Activated CD8-positive, alpha-beta memory T cell treated with anti-CD3 and anti-CD28 coated beads, Interleukin-2, amount 50 U/mL, for 48 hours (primary cell): ENCODE measurements at regions not wholly inside any gene's neighbourhood (a gene's known extent, or its start where the extent isn't known, plus 50 kb on each side); places are given as distances from the start of the nearest gene placed in this dataset.

Experiments used
- DNase-seq: peaks from one replicate; pipeline ENCODE4 v3.0.0-alpha.2; 2020

DNA sequence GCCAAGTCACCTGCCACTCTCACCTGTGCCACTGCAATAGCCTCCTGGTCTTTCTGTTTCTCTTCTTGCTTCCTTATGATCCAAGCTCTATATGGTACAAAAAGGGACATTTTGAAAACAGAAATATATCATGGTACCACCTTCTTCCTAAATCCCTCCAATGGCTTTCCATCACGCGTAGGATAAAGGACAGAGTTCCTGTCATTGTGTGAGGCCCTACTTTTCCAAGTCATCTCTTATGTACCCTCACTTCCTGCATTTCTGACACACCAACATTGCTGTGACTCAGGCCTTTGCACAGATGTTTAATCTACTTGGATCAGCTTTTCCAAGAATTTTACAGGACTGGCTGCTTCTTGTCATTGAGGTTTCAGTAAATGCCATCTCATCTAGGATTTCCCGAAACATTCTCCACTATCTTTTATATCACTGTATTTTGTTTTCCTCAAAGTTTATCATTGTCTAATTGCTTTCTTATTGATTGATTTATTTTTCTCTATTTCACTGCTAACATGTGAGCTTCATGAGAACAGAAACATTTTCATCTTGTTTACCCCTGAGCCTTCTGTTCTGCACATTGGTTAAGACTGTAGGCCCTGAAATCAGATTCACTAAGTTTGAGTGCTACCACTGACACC is 426.1 kb upstream of the FANCL start:
- no peak for DNase-seq

DNA sequence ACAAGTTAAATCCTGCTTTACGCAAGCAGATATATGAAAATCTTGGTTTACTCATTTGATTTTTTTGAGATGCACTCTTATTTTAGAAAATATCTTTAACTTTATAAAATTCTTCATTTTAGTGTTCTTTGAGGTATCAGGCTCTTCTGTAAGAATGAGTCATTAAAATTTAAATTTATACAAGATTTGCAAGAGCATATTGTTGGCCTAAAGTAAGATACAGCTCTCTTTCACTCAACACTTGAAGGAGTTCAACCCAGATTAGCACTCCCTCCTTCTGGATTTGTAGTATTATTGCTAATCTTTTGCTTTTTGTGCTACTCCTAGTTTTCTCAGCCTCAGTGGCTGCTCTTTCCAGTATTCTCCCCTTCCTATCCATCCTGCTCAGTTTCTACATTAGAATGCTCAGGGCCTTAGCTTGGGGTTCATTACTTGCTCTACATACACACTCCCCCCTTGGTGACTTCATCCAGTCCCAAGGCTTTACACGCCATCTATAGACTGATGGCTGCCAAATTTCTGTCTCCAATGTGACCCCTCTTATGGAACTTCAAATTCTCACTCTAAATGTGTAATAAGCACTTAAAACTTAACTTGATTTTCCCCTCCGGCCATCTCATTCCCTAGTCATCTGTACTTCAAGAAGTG is 425.3 kb upstream of the FANCL start:
- no peak for DNase-seq

DNA sequence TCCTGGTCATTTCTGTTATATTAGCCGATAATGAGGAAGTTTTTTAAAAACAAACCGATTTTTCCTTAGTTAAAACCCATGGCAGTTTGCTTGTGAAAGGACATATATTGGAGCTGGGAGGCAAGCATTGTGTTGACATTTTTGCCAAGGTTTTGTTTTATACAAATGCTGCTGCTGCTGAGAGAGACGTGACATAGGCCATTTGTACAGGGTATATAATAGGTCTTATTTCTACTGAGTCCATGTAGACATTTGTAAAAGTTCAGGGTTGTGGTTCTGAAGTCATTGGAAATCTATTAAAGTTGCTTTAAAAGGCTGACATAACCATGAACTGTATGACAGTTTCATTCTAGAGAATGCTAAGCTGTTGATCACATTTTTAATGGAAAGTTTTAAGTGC is 424.0 kb upstream of the FANCL start:
- no peak for DNase-seq

DNA sequence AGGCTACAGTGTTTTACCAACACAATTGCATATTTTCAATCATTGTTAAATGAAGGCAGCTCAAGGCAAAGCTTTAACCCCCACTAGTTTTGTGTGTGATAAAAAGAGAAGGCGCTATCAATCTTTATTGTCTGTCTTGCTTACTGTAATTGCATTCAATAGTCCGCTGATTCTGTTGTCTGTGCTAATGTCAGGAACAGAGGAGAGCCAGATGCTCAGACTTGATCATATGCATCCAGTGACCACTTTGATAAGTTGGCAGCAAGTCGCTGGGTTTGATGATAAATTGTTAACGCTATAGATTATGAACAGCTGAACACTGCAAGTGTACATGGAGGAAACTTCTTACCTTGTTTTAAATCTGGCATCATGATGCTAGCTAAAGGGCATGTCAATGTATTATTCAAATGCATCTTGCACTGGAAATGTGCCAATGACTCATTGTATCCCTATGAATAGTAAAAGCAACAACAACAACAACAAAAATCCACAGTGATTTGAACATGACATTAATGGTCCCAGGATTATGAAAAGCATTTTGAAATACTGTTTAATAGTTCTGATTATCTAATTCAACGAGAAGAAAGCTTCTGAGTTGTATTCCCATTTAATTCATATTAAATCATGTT is 423.5 kb upstream of the FANCL start:
- DNase-seq, result no peak

DNA sequence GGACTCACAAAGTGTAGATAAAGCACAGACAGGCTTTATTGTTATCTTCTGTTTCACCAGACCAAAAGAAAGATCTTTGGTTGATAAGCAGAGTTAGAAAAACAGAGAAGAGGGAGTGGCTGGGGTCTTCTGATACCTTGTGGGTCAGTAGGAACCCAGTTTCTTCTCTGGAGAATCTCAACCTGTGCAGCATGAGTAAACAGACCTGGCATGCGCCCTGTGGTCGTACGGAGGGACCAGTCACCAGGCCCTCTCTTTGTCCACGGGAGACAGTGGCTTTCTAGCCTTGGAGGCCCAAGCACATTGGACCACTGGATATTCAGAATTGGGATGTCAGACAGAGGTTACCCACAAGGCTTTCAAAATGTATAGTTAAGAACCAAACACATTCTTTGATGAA is 418.9 kb upstream of the FANCL start:
- no peak for DNase-seq

DNA sequence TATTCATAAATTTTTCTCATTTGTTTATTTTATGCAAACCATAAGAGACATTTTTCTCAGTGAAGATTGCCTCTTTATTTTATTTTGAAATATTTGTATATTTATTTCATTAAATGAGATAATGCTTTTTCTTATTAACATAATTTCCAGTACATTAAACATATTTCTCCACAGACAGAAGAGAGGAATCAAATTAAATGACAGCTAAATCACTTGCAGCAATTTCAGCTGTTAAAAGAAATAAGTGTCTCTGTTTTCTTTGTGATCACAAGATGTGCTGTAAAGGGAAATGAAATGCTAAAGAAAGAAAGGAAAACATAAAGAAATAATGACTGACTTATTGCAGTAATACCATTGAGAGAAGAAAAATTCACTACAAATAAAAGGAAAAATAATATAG is 414.0 kb upstream of the FANCL start:
- DNase-seq, result no peak

DNA sequence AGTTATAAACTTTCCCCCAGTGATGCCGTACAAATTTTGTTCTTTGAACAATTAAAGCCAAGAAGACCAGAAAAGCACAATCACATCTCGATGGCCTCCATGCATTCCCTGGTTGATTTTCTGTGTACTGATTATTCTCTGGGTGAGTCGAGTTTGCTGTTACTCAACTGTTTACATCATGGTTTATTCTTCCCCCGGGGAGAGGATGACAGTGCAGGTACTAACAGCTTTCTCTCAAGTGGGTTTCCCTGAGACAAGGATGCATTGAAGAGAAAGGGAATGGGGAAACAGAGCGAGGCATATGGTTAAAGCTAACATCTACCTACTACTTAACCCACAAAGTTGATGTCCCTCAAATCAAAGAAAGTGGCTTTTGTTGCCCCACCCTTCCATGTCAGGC is 410.8 kb upstream of the FANCL start:
- no peak for DNase-seq

DNA sequence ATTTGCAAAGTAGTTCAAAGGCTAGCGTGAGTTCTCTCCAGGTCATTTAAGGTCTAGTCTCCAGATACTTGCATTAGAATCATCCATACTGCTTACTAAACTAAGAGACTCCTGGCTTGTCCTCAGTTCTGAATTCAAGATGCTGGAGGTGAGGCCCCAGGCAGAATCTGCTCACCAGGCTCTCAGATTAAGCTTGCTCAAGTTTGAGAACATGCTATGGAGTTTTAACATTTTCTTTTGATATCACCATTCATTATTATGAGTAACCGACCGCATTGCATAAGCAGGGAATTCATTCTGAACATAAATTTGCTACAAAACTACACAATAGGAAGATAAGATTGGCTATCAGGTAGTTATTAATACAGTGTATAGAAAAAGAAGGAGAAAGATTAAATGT is 409.7 kb upstream of the FANCL start:
- no peak for DNase-seq

DNA sequence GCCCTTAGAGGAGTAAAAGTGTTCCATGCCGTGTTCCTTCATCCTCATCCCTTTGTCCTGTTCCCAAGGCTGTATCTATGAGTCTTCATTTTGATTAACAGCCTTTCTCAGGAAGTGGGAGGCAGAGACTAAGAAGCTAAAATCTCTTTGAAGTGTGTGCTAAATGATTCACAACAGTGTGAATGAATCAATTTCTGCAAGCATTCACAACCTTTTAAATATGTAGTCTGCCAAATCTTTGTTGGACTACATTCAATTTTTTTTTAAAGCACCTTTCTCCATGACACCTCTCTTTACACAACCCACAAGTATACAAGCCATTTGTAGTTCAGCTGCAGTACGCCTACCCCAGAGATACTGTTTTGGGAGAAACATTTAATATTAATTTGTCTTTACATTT is 408.6 kb upstream of the FANCL start:
- DNase-seq, result no peak

DNA sequence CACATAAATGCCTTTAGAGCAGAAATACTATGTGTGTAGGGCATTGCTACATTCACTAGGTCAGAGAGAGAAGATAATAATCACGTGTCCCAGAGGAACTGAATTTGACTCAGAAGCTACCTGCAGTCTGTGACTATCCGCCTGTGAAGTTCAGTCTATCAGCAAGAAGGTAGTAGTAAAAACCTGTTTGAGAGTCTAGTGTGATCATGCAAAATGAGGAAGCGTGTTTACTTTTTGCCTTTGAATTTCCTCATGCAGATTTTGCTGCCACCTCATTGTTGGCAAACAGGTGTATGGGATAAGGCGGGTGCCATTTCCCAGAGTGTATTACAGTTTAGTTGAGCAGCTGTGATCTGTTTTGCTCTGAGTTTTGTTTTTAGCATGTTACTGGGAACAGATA is 403.9 kb upstream of the FANCL start:
- DNase-seq, result no peak

DNA sequence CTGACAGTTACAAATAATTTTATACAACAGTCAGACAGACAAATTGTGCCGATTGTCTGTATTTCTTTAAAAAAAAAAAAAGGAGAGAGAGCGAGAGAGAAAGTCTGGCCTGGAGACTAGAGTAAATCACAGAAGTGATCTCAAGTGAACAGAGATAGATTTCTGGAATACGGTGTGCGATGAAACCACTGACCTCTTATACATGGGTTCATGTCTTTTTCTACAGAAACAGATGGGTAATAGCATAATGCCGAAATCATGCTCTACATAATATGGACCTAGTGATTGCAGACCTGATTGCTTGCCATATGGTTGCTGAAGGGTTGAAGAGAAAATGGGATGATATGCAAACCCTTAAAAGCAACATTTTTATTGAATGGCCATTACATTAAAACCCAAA is 403.3 kb upstream of the FANCL start:
- DNase-seq, result no peak

DNA sequence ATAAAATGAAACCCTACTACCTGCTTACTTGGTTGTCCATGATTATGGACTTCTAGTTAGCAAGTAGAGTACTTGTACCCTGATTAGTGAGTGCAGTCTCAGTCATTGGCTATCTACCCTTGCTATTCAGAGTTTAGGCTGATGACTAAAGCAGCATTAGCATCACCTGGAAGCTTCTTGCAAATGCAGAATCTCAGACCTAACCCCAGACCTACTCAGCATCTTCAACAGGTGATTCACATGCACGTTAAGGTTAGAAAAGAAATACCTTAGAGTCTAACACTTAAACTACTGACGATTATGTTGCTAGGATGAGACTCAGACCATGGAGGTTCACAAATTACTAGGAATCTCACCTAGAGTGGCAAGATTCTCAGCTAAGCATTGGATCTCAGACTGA is 399.9 kb upstream of the FANCL start:
- no peak for DNase-seq

DNA sequence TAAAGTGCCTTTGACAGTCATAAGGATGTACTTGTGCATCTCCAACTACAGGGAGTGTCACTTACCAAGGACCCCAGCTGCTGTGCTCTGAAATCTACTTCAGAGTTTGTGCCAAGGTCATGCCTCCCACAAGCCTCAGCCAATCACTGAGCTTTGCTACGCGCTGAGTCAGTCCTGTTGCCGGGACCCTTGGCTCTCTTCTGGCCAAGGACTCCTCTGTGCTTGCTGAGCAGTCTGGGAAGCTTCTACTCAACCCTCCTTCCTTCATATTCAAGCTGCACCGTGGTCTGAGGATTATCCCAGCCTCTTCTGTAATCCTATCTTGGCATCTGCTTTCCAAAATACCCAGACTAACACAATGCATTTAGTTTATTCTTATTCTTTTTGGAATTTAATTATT is 398.9 kb upstream of the FANCL start:
- no peak for DNase-seq

DNA sequence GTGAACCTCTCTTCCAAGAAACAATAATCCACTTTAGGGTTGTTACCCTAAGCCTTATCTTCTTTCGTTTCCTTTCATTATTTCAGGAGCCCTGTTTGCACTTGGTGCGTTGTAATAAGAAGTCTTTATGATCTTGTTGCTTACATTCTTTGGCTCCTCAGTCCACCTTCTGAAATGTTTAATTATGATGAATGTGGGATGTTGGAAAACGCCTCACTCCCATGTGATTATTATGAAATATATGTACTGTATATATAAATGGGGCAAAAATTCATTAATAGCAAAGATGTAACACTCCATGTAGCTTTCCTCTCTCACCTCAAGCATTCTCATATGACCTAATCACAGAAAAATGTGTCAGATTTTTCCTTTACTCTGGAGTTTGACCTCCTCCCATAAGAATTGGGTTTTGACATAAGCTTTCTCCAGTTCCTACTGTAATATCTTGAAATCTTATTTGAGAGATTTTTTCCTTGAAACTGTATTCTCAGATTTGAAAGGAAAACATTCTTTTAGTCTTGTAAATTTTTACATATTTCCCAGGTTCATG is 397.2 kb upstream of the FANCL start:
- no peak for DNase-seq

DNA sequence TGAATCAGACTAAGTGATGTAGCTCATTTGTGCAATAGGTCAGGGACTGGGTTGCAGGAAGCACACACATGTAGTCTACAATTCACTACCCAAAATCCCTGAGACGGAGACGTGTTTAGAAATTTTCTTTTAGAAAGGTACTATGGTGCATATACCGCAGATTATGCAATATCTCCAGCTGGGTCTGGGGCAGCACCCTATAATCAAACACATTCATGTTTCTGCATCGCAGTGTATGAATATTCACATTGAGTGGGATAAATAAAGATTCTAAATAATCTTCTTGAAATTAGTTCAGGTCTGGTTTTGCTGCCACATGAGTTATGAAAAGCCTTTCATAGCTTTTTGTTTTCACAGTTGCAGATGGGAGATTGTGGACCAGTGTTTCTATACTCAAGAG is 395.7 kb upstream of the FANCL start:
- DNase-seq, result no peak

DNA sequence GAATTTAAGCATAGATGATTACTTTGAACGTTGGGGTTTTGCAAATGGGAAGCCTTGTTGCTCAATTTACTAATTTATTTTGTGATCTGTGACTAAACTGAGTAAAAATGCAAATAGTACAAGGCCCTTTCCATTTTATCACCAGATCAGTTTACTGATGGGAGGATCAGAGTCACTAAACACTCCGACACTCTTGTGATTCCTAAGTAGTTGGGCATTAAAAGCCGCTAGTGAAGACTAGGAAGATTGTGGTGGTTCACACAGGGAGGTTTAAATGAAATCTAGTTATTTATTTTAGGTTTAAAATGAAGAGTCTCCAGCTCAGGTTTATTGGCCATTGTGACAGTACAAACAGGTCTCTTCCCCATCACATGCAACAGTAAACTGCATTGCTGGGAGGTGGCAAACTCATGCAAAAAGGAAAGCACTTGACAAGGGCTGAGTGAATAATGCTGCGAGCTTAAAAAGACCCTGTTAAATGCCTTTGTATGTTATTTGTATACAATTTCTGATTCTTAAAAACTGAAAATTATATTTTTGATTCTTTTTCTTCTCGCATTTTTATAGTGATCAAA is 394.8 kb upstream of the FANCL start:
- DNase-seq, result no peak

DNA sequence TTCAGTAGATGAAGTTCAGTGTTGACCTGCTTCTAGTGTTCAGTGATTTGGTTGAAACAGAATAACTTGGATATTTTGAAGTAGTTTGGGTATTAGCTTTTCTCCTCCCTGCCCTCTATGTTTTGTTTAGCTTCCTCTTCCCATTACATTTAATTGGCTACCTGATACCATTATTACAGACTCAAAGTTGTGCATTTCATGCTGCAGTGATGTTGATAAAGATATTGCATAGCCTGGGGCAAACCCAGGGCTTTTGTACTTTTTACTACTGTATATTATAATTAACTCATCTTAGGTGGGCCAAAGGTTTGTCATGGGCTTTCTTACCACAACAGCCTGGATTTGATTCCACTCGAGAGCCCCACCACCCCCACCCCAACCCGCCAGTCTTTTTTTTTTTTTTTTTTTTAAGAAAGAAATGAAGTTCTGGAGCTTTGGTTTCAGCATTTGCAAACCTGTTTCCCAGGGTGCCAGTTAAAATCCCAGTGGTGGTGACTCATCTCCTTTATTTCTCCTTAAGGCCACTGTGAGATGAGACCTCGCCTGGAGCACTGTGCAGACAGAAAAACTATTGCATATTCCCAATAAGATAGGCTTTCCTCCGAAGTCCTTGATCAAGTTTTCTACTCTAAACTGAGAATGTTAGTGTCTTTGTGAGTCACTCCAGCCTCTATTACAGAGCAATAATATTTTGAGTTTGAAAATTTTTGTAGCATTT is 393.7 kb upstream of the FANCL start:
- DNase-seq, result no peak

DNA sequence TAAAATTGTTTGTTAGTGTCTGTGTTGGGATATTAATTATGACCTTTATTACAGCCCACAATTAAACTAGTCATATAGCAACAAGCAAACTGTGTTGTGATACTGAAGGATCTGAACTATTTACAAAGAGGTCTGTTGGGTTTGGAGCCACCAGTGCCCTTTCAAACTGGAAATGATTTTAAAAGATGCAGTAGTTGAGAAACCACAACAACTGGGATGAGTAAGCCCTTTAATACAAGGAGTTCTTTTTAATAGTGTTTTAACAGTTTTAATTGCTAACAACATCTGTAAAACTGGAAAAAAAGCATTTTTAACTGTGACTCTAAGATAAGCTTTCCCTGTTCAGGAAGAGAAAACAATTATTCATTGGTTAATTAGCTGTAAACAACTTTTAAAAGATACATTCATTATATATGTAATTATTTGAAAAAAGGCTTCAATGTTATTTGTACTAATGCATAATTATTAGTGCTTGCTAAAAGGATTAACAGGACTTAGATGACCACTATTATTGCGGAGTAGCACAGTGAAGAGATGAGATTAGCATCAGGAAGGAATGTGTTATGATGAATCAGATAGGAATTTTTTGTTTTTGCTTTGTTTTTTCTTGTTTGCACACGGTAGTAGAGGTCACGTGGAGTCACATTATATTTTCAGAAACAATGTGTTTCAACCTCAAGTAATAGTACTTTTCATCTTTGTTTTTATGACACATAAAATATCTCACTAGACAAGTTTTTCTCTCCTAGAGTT is 392.7 kb upstream of the FANCL start:
- DNase-seq, result no peak

DNA sequence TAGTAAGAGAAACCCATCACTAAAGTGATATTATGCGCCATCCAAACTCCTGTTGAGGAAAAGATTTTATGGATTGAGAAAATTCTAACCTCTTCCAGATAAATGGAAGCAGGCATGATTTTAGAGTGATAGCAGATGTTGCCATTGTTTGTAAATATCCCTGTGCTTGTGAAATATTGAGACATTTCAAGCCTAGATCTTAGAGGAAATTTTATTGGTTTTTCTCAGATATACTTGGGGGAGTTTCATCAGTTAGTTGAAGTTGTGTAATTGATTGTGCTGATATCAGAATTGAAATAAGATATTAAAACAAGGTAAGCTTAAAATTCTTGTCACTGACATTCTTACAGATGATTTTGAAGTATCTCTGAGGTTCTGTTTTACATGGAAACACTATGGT is 390.9 kb upstream of the FANCL start:
- DNase-seq, result no peak

DNA sequence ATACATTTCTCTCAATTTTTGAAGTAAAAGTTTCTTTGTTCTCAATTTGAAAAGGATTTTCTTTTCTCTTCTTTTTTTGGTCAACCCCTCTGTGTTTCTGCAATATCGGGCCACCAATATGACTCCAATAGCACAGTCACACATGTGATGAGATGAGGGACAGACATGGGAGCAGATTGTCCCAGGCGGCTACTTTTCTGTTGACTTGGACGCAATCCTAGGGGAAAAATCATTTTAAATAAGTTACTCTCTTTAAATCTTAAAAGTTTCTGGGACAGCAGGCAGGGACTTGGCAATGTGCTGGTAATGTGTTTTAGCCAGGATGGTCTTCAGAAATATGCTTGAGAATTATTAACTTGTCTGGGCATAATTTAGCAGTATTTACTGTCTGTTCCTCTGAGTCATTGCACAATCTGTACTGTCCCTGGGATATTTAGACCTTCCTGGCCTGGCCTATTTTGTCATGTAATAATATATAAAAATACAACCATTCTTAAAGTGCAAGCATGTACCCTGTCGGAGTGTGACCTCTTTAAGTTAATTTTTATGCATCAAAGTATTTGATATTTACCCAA is 388.5 kb upstream of the FANCL start:
- no peak for DNase-seq

DNA sequence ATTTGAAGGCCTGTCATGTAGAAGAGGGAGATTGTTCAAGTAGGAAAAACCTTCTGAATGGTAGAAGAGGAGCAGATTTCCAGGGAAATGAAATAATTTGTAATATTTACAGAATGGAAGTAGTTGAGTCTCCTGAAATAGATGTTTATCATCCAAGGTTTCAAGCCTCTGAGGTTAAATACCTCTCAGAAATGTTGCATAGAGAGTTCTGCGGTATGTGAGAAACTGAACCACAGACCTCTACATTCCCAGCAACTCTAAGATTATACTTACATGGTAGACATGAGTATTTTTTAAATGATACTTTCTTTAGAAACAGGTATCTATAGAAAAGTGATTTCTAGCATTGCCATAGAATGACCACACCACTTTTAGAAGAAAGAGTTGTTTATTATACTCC is 379.8 kb upstream of the FANCL start:
- DNase-seq, result no peak

DNA sequence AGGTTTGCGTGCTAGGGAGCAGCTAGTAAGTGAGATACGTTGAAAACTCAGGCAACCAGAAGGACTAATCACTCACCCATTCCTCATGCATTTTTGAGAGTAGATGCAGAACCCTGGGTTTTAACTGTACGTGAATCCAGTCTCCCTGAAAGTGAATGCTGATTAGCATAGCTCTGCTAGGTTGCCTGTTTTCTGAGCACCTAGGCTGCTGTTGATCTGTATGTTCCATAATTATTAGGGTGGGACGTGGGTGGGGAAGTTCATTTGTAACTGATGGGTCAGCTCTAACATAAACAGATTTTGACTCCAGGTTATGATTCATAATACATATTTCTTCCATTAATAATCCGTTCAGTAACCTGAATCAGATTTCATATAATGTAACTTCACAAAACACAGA is 379.0 kb upstream of the FANCL start:
- DNase-seq, result no peak
